ENCODE measurements at regions not wholly inside any gene's neighbourhood (a gene's known extent, or its start where the extent isn't known, plus 50 kb on each side); places are given as distances from the start of the nearest gene placed in this dataset.

DNA sequence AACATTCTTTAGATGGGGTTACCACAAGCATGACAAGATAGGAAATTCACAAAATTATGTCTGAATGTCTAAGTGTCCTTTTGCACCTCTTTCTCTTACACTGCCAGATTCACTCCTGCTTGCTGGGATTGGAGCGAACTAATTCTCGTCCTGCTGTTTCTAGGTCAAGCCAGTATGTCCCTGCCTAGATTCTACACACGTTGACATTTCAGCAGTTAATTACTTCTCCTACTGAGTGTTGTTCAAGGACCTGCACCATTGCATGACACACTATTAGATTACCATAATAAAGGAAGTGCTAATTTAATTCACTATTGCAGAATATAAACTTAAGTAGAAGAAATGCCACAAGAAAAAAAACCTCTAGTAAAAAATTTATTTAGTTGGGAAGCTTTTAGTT lies 1911.7 kb downstream of the PCDH7 start:
- TF ChIP-seq, protein P1, sequence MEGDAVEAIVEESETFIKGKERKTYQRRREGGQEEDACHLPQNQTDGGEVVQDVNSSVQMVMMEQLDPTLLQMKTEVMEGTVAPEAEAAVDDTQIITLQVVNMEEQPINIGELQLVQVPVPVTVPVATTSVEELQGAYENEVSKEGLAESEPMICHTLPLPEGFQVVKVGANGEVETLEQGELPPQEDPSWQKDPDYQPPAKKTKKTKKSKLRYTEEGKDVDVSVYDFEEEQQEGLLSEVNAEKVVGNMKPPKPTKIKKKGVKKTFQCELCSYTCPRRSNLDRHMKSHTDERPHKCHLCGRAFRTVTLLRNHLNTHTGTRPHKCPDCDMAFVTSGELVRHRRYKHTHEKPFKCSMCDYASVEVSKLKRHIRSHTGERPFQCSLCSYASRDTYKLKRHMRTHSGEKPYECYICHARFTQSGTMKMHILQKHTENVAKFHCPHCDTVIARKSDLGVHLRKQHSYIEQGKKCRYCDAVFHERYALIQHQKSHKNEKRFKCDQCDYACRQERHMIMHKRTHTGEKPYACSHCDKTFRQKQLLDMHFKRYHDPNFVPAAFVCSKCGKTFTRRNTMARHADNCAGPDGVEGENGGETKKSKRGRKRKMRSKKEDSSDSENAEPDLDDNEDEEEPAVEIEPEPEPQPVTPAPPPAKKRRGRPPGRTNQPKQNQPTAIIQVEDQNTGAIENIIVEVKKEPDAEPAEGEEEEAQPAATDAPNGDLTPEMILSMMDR (IDR thresholded peaks at IDR 0.05; ENCODE audit: insufficient read depth, low read length, poor library complexity, severe bottlenecking): no peak
- DNase-seq (ENCODE audit: extremely low read depth, insufficient read length): no peak
- H3K36me3 ChIP-seq (ENCODE audit: control insufficient read depth, insufficient read depth, low read length): no peaks in the 10 kb centered on the region
- no peak overlapping the region for H3K4me3 ChIP-seq (replicated peaks; ENCODE audit: low read depth, low read length)
- no peaks in the 10 kb centered on the region for H3K27me3 ChIP-seq (replicated peaks; ENCODE audit: control insufficient read depth, insufficient read depth, low read length)

DNA sequence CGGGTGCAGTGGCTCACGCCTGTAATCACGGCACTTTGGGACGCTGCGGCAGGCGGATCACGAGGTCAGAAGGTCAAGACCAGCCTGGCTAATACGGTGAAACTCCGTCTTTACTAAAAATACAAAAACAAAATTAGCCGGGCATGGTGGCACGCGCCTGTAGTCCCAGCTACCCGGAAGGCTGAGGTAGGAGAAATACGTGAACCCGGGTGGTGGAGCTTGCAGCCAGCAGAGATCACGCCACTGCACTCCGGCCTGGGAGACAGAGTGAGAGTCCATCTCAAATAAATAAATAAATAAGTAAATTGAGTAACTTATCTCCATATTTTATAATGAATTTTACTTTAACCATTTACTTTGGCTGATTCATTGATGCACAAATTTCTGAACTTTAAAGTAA lies 1913.3 kb downstream of the PCDH7 start:
- Histone ChIP-seq H3K36me3 (ENCODE audit: control insufficient read depth, insufficient read depth, low read length) (no peaks in the 10 kb centered on the region), H3K27me3 (replicated peaks; ENCODE audit: control insufficient read depth, insufficient read depth, low read length) (no peaks in the 10 kb centered on the region), H3K4me3 (replicated peaks; ENCODE audit: low read depth, low read length) (no peak overlapping the region)
- TF ChIP-seq, protein P1 (IDR thresholded peaks at IDR 0.05; ENCODE audit: insufficient read depth, low read length, poor library complexity, severe bottlenecking): no peak
- DNase-seq (ENCODE audit: extremely low read depth, insufficient read length): no peak

DNA sequence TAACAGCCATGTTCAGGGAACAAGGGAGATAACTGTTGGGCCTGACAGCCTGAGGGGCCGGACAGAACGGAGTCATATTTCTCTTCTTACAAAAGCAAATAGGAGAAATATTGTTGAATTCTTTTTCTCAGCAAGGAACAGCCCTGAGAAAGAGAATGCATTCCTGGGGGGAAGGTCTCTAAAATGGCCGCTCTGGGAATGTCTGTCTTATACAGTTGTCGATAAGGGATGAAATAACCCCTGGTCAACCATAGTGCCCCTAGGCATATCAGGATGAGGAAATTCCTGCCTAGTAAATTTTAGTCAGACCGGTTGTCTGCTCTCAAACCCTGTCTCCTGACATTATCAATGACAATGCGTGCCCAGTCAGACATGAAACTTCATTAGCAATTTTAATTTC lies 1925.5 kb downstream of the PCDH7 start:
- no peaks in the 10 kb centered on the region for H3K27me3 ChIP-seq (replicated peaks; ENCODE audit: control insufficient read depth, insufficient read depth, low read length)
- H3K36me3 ChIP-seq (ENCODE audit: control insufficient read depth, insufficient read depth, low read length): no peaks in the 10 kb centered on the region
- H3K4me3 ChIP-seq (replicated peaks; ENCODE audit: low read depth, low read length): no peak overlapping the region
- no peak for DNase-seq (ENCODE audit: extremely low read depth, insufficient read length)
- TF ChIP-seq, protein P1 (IDR thresholded peaks at IDR 0.05; ENCODE audit: insufficient read depth, low read length, poor library complexity, severe bottlenecking): no peak

DNA sequence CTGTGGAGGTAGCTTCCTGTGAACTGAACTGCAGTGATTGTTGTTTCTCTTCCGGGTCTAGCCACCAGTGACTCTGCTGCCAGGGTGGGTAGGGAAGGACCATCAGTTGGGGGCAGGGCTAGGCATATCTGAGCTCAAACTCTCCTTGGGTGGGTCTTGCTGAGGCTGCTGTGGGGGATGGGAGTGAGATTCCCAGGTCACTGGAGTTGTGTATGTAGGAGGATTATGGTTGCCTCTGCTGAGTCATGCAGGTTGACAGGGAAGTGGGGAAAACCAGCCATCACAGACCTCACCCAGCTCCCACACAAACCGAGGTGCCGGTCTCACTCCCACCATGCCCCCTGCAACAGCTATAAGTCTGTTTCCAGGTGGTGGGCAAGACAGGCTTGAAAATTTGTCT lies 1937.8 kb downstream of the PCDH7 start:
- no peak overlapping the region for H3K4me3 ChIP-seq (replicated peaks; ENCODE audit: low read depth, low read length)
- DNase-seq (ENCODE audit: extremely low read depth, insufficient read length): no peak
- TF ChIP-seq, protein P1 (IDR thresholded peaks at IDR 0.05; ENCODE audit: insufficient read depth, low read length, poor library complexity, severe bottlenecking): no peak
- H3K36me3 ChIP-seq (ENCODE audit: control insufficient read depth, insufficient read depth, low read length): no peaks in the 10 kb centered on the region
- H3K27me3 ChIP-seq (replicated peaks; ENCODE audit: control insufficient read depth, insufficient read depth, low read length): no peaks in the 10 kb centered on the region

DNA sequence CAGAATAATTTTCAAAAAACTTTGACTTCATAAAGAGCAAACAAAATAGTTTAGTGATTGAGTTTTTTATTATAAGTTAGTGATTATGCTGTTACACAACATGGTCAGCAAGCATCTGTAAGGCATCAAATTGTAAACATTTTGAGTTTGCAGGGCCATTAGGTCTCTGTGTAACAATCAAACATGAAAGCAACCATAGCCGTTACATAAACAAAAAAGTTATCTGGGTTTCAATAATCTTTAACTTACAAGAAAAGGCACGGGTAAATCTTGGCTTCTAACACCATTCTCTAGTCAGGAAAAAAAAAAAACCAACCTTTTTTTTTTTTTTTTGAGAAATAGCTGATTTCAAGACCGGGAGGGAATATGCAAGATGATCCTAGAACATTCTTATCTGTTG lies 1941.1 kb downstream of the PCDH7 start:
- Histone ChIP-seq H3K27me3 (replicated peaks; ENCODE audit: control insufficient read depth, insufficient read depth, low read length) (no peaks in the 10 kb centered on the region), H3K36me3 (ENCODE audit: control insufficient read depth, insufficient read depth, low read length) (no peaks in the 10 kb centered on the region), H3K4me3 (replicated peaks; ENCODE audit: low read depth, low read length) (no peak overlapping the region)
- DNase-seq (ENCODE audit: extremely low read depth, insufficient read length): no peak
- TF ChIP-seq, protein P1 (IDR thresholded peaks at IDR 0.05; ENCODE audit: insufficient read depth, low read length, poor library complexity, severe bottlenecking): no peak

DNA sequence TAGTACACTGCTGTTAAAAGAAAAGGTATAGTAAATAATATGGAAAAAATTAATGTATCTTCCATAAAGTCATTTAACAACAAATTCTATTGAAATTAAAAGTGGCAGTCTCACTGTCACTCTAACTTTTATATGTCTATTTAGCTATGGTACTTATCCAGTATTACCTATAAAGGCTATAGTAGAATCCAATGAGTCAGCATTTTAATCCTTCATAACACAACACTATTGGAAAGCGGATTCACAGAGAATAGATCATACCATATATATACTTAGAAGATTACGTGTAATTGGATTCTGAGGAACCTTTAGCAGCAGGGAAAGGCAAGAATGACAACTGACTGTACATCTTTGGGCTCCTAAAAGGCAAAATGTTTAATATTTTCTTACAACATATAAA lies 1942.6 kb downstream of the PCDH7 start:
- no peak overlapping the region for H3K4me3 ChIP-seq (replicated peaks; ENCODE audit: low read depth, low read length)
- H3K36me3 ChIP-seq (ENCODE audit: control insufficient read depth, insufficient read depth, low read length): no peaks in the 10 kb centered on the region
- DNase-seq (ENCODE audit: extremely low read depth, insufficient read length): no peak
- TF ChIP-seq, protein P1 (IDR thresholded peaks at IDR 0.05; ENCODE audit: insufficient read depth, low read length, poor library complexity, severe bottlenecking): no peak
- H3K27me3 ChIP-seq (replicated peaks; ENCODE audit: control insufficient read depth, insufficient read depth, low read length): no peaks in the 10 kb centered on the region
